ENCODE measurements at regions not wholly inside any gene's neighbourhood (a gene's known extent, or its start where the extent isn't known, plus 50 kb on each side); places are given as distances from the start of the nearest gene placed in this dataset.

- Histone ChIP-seq H3K9me3 (no peaks in the 10 kb centered on the region), H3K4me3 (no peak overlapping the region), H3K4me1 (replicated peaks) (no peaks in the 10 kb centered on the region), H3K27ac (no peak overlapping the region), H3K27me3 (replicated peaks; ENCODE audit: insufficient read depth) (no peaks in the 10 kb centered on the region), H3K36me3 (no peaks in the 10 kb centered on the region)
- DNase-seq (ENCODE audit: low spot score), result no peak
- intact Hi-C loops (cut with DNase I), result no loop called here
- 64% methylated on average over 4 of the region's 4 CpGs for WGBS
- no peak for TF ChIP-seq POLR2AphosphoS5 (IDR thresholded peaks at IDR 0.05)
- TF ChIP-seq CTCF (IDR thresholded peaks at IDR 0.05), result no peak
- TF ChIP-seq POLR2A (IDR thresholded peaks at IDR 0.05), result no peak
Observed at GRCh38 chr15:95459273-95459672, 871.2 kb upstream of the NR2F2 start.

- no peak overlapping the region for H3K4me3 ChIP-seq
- H3K27me3 ChIP-seq (replicated peaks; ENCODE audit: insufficient read depth), result no peaks in the 10 kb centered on the region
- intact Hi-C loops (cut with DNase I), result loop anchor here (10.0 kb wide), 1 partner anchor 130 kb away; no protein-coding TSS in a partner anchor
- H3K27ac ChIP-seq, result no peak overlapping the region
- no peak for DNase-seq (ENCODE audit: low spot score)
- no peaks in the 10 kb centered on the region for H3K4me1 ChIP-seq (replicated peaks)
- no peaks in the 10 kb centered on the region for H3K9me3 ChIP-seq
- 25% methylated on average over 12 of the region's 12 CpGs for WGBS
- H3K36me3 ChIP-seq, result no peaks in the 10 kb centered on the region
- TF ChIP-seq POLR2A (IDR thresholded peaks at IDR 0.05) (no peak), CTCF (IDR thresholded peaks at IDR 0.05) (no peak), POLR2AphosphoS5 (IDR thresholded peaks at IDR 0.05) (no peak)
Observed at GRCh38 chr15:95464509-95464908, 866.0 kb upstream of the NR2F2 start.

- Histone ChIP-seq H3K9me3 (no peaks in the 10 kb centered on the region), H3K36me3 (no peaks in the 10 kb centered on the region), H3K27me3 (replicated peaks; ENCODE audit: insufficient read depth) (no peaks in the 10 kb centered on the region), H3K27ac (no peak overlapping the region), H3K4me3 (no peak overlapping the region), H3K4me1 (replicated peaks) (no peaks in the 10 kb centered on the region)
- intact Hi-C loops (cut with DNase I), result loop anchor here (10.0 kb wide), 1 partner anchor 126 kb away; no protein-coding TSS in a partner anchor
- TF ChIP-seq CTCF (IDR thresholded peaks at IDR 0.05) (no peak), POLR2A (IDR thresholded peaks at IDR 0.05) (no peak), POLR2AphosphoS5 (IDR thresholded peaks at IDR 0.05) (no peak)
- DNase-seq (ENCODE audit: low spot score), result no peak
- 81% methylated on average over 12 of the region's 12 CpGs for whole genome bisulfite sequencing
Observed at GRCh38 chr15:95468820-95469219, 861.7 kb upstream of the NR2F2 start.

GRCh38 chr15:95469496-95470000 lies 861.0 kb upstream of the NR2F2 start:
- Histone ChIP-seq H3K4me1 (replicated peaks) (no peaks in the 10 kb centered on the region), H3K4me3 (no peak overlapping the region), H3K36me3 (no peaks in the 10 kb centered on the region), H3K27ac (no peak overlapping the region), H3K9me3 (no peaks in the 10 kb centered on the region), H3K27me3 (replicated peaks; ENCODE audit: insufficient read depth) (no peaks in the 10 kb centered on the region)
- DNase-seq (ENCODE audit: low spot score), result no peak
- TF ChIP-seq POLR2AphosphoS5 (IDR thresholded peaks at IDR 0.05), result no peak
- no peak for TF ChIP-seq CTCF (IDR thresholded peaks at IDR 0.05)
- no peak for TF ChIP-seq POLR2A (IDR thresholded peaks at IDR 0.05)
- 44% methylated on average over 8 of the region's 8 CpGs for whole genome bisulfite sequencing
- intact Hi-C loops (cut with DNase I), result loop anchor here (10.0 kb wide), 1 partner anchor 125 kb away; no protein-coding TSS in a partner anchor

- DNase-seq (ENCODE audit: low spot score), result no peak
- H3K27ac ChIP-seq, result no peak overlapping the region
Observed at GRCh38 chr15:95470529-95470928, 860.0 kb upstream of the NR2F2 start.

More at GRCh38 chr15:95470529-95470928, 860.0 kb upstream of the NR2F2 start:
- TF ChIP-seq POLR2AphosphoS5 (IDR thresholded peaks at IDR 0.05) (no peak), POLR2A (IDR thresholded peaks at IDR 0.05) (no peak), CTCF (IDR thresholded peaks at IDR 0.05) (no peak)
- Histone ChIP-seq H3K36me3 (no peaks in the 10 kb centered on the region), H3K4me1 (replicated peaks) (no peaks in the 10 kb centered on the region), H3K4me3 (no peak overlapping the region), H3K27me3 (replicated peaks; ENCODE audit: insufficient read depth) (no peaks in the 10 kb centered on the region), H3K9me3 (no peaks in the 10 kb centered on the region)
- WGBS, result 71% methylated on average over 3 of the region's 3 CpGs
- intact Hi-C loops (cut with DNase I), result no loop called here
